T47D (cell line): ENCODE measurements at regions not wholly inside any gene's neighbourhood (a gene's known extent, or its start where the extent isn't known, plus 50 kb on each side); places are given as distances from the start of the nearest gene placed in this dataset.
A peak's percentile ranks its signal among the peaks of the same experiment; 100 is the strongest.

Source experiments
- DNase-seq, 2 experiments: peaks; one replicate each; pipeline versions ENCODE4 v3.0.0 to v3.0.0-alpha.2; 2011 to 2012; ENCODE audit warnings: low read depth in 1 of 2, low spot score in 1 of 2
- JUND ChIP-seq: IDR thresholded peaks from 2 replicates; pipeline ENCODE4 v1.6.1; 2012; ENCODE audit warnings: low read depth
- in situ Hi-C: cut with HindIII; loops from 2 replicates; pipeline ENCODE4 v1.10.0; 2016; ENCODE audit warnings: low sequenced_read_pairs, low pct_unique_long_range_greater_than_20kb

DNA sequence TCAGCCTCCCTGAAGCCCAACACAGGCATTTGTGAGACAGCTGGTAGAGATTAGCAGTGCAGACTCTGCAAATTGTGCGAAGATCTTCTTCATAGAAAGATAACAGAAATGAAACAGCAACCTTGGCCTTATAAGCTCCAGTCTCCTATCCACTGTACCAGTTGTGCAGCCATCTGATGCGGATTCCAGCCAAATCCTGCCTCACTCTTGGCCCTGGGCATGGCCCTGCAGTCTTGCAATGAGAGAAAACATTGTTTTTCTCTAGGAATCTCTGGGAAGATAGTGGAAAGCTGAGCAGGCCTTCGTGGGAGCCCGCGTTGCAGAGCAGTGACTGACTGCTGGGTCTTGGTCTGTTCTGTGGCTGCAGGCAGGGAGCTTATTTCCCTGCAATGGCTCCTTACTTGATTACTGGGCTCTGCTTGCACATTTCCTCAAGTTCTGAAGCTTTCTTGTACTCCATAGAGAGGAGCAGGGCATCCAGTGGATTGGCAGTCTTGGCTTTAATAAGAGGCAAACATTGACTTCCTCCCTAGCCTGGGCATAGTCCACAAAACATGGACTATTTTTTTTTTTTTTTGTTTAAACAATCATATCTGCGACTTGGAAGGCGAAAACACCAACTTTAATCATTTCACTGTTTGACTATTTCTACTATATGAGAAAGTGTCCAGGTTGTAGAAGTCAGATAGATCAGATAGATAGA lies 193.0 kb downstream of the ACTR3 start:
- TF ChIP-seq JUND = no peak
- no peak for DNase-seq
- in situ Hi-C loops = no loop called here

DNA sequence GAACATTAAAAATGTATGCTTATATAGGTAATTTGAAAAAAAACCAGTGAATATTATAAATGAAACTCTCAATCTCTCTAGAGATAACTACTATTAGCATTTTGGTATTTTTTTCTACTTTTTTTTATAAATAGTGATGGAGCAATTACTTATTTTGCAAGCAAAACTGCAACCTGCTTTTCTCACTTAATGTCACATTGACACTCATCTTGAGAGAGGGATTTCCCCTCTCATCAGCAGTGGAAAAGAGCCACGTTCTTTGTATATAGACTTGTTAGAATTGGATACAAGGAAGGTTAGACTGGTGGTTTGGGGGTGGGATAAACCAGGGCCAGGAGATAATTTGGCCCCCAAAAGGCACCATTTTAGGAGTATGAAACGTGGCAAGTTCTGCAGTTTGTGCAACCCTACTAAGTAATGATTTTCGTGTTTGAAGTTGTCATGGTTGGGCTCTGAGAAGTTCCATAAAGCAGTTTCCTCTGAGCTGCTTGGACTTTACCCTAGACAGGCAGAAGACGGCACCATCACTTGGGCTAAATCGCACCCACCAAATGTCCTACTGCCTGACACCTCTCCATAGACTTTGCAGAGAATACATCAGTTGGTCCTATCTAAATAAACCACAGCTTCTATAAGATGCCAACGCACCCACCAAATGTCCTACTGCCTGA lies 194.0 kb downstream of the ACTR3 start:
- no peak for DNase-seq
- no peak for TF ChIP-seq JUND
- in situ Hi-C loops = no loop called here

DNA sequence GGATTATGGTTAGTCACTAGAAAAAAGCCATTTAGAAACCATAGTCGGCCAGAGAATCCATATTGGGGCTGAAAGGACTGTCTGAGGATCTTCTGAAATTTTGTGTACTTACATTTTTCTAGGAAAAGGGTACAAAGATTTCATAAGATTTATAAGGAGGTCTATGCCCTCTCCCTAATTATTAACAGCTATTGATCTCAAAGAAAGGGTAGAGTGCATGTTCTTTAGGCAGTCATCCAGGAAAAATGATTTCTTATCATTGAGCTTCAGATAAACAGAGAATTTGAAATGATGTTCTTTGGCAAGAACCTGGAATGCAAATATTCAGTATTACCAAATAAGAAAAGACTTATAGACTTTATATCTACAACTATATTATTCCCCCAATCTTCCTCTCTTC lies 195.3 kb downstream of the ACTR3 start:
- TF ChIP-seq JUND = no peak
- in situ Hi-C loops = no loop called here
- no peak for DNase-seq

DNA sequence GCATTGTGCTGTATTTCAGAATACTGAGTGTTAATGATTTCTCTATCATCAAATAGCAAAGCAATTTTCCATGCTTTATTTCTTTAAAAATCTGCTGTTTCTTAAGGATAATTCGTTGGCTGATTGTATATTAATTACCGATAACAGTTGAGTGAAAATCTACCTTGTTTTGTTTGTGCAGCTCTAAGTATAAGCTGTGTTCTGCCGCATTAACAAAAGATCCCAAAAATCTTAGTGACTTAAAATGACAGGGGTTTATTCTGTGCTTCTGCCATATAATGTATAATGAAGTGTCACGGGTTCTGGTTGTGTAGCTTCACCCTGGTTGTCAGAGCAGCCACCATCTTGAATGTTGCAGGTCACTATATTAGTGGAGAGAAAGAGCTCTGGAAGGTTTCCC lies 196.1 kb downstream of the ACTR3 start:
- TF ChIP-seq JUND = no peak
- no peak for DNase-seq
- in situ Hi-C loops = no loop called here

DNA sequence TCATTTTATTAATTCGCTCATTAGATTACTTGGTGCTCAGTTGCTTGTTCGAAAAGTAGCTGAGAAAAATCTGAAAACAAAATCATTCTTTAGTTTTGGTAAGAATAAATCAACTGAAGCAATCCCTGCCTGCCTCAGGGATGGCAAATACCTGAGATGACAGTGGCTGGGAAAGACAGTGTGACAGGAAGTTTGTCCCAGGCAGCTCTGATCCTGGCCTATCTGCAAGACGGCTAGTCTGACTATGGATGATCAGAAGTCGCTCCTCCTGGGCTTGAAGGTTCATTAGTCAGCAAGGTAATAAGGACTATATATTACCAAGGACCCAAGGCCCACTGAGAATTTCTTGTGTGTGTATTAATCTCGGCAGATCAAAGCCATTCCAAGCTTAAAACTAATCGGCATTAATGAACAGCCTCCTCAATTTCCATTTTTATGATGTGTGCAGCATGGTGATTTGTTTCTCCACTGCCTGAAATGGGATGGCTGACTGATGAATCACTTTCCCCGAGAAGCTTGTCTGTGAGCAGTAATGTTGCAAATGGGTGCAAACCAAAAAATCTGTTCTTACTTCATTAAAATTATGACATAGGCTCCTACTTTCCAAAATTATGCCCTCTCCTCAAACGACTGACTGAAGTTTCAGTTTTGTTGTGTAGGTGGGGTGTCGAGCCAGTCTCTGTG lies 199.9 kb downstream of the ACTR3 start:
- no peak for TF ChIP-seq JUND
- in situ Hi-C loops = no loop called here
- DNase-seq = no peak

DNA sequence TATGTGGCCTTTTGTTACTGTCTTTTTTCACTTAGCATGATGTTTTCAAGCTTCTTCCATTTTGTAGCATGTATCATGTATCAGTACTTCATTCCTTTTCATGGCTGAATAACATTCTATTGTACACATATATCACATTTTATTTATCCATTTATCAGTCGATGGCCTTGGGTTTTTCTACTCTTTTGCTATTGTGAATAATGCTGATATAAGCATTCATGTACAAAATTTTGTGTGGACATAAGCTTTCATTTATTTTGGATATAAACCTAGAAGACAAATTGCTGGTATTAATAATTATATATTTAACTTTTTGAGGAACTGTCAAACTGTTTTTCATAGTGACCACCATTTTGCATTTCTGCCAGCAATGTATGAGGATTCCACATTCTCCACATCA lies 201.1 kb downstream of the ACTR3 start:
- TF ChIP-seq JUND = no peak
- in situ Hi-C loops = no loop called here
- no peak for DNase-seq

DNA sequence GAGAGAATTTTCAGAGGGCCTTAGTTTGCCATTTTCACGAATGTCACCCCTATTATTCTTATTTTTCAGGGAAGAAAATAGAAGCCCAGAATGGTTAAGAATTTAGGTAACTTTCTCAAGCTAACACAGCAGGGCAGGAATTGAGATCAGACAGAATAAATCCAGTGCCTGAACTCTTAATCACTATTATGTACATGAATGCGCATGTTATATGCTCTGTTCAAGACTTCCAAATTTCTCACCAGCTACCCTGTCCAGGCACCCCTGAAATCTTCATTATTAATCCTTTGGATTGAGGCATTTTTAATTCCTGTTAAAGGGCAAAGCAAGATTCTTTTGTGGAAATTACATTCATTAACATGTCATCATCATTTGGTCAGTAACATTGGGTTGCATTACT lies 218.4 kb downstream of the ACTR3 start:
- no peak for DNase-seq
- TF ChIP-seq JUND = no peak
- in situ Hi-C loops = no loop called here

DNA sequence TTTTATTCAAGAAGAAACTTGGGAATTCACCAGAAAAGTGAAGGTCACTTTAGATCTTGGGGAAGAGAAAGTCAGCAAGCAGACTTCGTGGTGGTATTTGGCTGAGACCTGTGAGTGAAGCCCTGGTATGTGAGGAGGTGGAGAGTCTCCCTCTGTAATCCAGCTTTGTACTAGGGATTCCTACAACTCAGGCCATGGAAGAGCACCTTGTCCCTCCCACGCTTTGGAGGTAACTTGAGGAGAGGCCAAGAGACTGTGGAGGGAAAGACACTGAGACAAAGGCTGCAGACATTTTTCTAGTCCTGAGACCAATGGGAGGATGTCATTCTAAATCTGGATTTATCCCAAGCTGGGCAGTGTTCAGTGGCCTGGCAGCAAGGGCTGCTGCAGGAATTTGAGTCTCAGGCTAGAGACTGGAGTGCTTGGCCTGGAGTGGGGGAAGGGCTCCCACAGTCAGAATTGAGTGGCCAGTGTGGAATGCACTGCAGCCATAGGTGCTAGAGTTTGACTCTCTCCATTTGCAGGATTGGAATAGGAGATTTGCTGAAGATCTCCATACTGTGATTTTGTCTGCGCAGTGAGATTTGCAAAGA lies 219.0 kb downstream of the ACTR3 start:
- no peak for DNase-seq
- no peak for TF ChIP-seq JUND
- in situ Hi-C loops = no loop called here

DNA sequence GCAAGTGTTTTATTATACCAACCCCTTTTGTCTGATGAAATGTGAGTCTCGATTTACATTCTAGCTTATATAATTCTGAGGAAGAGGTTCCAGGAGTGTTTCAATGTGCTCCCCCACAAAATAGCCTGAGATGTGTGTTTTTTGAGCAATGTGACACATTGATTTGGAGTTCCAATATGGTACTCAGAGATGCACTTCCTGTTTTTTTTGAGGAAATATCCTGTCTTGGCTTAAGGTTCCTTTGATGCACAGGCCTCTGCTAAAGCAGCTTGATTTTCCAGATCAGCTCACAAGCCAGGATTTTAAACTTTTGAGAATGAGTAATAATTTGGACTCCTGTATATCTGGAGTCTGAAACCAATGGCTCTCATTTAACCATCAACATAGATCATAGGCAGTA lies 221.4 kb downstream of the ACTR3 start:
- no peak for TF ChIP-seq JUND
- no peak for DNase-seq
- in situ Hi-C loops = no loop called here

DNA sequence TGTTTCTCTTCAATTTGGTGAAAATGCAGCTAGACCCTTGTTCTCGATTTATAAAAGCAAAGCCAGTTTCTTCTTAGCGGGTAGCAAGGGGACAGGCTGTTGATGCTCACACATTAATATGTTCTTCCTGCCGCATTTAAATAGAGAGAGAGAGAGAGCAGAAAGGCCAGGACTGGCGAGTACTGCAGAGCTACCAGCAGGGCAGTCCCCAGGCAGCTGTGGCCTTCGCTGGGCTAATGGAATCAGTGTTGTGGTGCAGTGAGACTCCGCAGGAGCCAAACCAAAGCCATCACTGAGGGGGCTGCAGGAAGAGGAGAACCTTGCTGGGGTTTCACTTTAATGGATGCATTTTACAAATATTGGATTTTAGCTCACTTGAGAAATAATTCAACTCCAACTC lies 223.6 kb downstream of the ACTR3 start:
- peak in 1 of 2 experiments; percentile 1 for DNase-seq
- in situ Hi-C loops = no loop called here
- TF ChIP-seq JUND = no peak

DNA sequence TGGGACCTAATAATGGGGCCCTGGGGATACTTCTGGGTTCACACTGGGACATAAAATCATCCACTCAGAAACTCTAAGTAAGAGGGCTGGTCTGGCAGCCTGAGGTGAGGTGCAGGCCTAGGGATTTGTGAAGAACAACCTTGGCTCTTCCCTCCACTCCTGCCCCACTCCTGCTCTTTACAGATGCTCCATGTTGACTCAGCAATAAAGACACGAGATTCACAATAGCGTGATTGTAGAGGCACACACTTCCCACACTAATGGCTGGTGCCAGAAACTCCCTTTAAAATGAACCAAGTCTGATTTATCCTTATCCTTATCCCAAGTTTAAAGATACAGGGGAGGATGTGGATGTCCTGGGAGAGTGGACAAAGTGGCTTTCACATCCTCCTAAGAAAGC lies 228.2 kb downstream of the ACTR3 start:
- in situ Hi-C loops = no loop called here
- TF ChIP-seq JUND = no peak
- DNase-seq = no peak

DNA sequence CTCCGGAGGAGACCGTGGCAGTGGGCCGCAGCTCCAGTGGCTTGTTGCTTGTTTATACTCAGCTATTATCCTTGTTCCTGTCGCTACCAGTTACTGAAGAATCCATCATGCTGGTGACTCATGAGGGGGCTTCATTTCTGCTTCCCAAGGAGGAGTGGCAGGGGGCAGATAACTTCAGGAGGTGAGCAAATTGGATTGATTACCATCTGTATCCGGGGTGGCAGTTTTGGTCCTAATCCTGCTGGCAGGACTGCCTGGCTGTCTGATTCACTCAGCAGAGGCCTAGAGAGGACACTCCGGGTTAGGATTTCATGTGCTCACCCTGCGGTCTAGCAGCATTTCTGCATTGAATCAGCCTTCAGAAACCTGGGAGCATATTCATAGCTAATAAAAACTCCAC lies 230.0 kb downstream of the ACTR3 start:
- TF ChIP-seq JUND = no peak
- in situ Hi-C loops = no loop called here
- DNase-seq = no peak

DNA sequence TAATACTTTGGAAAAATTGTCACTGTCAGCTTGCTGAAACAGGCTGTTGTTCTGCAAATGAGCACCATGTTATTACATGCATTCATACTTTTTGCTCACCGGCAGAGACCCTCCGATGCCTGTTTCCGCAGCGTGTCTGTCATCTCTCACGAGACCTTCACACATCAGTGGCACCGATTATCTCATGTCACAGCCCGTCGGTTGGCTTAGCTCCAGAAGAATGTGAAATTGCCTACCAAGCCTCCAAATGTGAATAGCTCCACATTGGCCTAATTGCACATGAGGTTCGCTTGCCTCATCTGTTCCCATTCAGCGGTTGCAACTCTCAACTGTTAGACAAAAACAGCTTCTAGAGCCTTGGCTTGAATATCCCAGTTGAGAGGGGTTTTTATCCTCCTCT lies 233.0 kb downstream of the ACTR3 start:
- in situ Hi-C loops = no loop called here
- no peak for TF ChIP-seq JUND
- no peak for DNase-seq
